ENCODE measurements at regions not wholly inside any gene's neighbourhood (a gene's known extent, or its start where the extent isn't known, plus 50 kb on each side); places are given as distances from the start of the nearest gene placed in this dataset.
"Not testable (repeated sequence)": the region's sequence is repeated elsewhere in the genome, so short reads cannot be mapped to it uniquely, and the experiment has no call there.

DNA sequence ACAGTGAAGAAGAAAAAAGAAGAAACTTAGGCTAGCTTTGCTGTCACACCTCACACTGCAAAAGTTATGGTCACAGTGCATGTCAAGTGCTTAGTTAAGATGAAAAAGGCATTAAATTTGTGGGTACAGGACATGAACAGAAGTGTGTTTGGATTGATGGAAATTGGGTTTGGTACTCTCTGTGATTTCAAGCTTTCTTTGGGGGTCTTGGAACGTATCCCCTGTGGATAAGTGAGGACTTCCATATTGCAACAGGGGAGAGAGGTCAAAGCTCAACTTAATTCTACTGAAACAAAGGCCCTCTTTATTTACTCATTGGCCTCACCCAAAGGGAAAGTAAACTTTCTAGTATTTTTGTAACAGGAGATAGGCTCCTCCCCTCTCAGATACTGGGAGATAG lies 138.3 kb upstream of the FUT9 start:
- DNase-seq: no peak

DNA sequence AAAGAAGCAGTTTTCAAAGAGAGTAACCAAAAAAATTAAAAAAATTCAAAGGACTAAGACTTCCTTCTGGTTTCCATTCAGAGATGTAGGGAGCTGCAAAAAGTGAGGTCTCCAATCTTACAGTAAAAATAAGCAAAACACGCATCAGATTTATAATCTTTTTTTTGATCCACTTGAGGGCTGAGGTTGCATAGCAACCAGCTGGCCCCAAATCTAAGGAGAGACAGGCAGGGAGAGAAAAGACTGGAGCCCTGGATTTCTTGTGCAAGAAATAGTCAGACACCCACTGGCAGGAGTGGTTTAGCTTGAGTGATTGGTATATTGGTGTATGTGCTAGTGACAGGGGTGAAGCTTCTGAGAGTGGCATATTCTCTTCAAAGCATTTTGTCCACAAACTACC lies 135.9 kb upstream of the FUT9 start:
- no peak for DNase-seq

DNA sequence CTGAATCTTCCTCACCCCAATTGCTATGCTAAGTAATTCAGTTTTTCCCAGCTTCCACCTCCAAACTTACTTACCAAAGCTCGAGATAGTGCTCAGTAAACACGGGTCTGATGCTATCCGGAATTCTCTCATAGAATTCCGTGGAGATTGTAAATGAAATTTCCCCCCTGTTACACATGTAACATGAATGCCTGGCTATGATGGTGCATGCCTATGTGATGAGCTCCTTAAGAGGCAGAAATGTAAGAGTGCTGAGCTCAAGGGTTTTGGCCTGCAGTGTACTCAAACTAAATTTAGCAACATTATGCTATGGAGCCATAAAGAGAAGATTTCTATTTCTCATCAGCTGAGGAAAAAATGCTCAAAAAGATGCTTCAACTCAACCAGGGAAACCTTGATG lies 133.4 kb upstream of the FUT9 start:
- no peak for DNase-seq

DNA sequence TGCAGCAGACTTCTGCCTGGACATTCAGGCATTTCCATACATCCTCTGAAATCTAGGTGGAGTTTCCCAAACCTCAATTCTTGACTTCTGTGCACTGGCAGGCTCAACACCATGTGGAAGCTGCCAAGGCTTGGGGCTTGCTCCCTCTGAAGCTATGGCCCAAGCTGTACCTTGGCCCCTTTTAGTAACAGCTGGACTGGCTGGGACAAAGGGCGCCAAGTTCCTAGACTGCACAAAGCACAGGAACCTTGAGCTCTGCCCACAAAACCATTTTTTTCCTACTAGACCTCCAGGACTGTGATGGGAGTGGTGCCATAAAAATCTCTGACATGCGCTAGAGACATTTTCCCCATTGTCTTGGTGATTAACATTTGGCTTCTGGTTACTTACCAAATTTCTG lies 127.1 kb upstream of the FUT9 start:
- not testable (repeated sequence) for DNase-seq

DNA sequence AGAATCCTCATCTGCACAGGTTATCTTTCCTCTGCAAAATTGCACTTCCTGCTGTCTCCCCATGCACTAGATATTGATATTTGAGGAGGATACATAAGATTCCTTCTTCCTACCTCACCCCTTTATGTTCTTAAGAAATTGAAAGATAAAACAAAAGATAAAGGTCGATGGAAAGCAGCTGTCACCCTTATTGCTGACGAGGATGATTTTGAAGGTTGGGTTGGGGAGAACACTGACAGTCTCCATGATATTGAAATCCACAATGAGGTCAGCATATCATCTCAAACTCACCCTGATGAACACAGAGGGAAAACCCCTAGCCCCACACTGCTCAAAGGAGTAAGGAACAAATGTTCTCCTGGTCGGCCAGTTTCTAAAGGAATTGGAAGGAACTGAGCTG lies 110.6 kb upstream of the FUT9 start:
- DNase-seq: no peak

DNA sequence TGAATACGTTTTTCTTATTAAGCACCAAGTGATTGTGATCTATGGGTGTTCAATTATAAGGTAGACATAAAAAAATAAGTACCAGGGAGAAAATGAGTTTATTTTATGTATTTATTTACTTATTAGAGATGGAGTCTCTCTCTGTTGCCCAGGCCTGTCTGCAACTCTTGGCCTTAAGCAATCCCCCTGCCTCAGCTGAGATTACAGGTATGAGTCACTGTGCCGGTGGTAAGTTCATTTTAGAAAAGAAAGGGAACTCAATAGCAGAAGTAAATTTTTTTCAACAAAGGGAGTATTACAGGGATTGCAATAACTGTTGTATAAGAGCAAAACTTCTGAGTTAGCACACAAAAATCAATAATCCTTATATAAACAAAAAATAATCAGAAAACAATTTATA lies 98.7 kb upstream of the FUT9 start:
- no peak for DNase-seq

DNA sequence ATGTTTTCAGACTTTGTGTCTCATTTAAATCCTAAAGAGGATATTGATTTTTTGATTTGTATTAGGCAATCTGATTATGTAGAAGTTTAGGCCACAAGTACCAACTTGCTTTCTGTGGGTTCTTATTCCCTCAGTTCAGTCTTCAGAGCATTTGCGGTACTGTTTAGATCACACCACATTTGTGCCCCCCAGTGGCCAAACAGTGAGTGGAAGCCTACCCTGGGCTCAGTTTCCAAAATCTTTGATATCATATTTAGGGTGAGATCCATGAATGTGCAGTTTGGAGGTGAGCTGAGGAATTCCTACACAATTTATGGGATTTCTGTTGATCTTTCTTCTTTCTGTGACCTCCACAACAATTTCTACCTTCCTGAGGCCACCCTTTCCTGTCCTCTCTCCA lies 92.3 kb upstream of the FUT9 start:
- no peak for DNase-seq

DNA sequence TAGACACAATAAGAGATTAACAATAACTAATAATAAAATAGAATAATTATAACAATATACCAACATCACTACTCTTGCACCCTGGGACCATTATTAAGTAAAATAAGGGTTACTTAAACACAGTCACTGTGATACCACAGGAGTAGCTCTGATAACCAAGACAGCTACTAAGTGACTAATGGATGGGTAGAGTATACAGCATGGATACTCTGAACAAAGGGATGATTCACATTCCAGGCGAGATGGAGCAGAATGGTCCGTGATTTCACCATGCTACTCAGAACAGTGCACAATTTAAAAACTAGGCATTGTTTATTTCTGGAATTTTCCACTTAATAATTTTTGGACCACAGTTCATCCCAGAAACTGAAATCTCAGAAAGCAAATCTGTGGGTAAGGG lies 80.0 kb upstream of the FUT9 start:
- no peak for DNase-seq

DNA sequence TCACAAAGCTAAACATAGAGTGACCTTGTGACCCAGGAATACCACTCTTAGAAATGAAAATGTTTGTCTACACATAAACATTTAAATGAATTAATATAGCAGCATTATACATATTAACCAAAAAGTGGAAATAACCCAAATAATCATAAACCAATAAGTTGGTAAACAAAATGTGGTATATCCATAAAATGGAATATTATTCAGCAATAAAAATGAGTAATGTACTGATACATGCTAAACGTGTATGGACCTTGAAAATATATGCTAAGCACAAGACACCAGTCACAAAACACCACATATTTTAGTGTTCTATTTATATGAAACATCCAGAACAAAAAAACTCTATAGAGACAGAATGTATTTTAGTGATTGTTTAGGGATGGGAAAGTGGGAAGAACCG lies 68.9 kb upstream of the FUT9 start:
- DNase-seq: no peak

DNA sequence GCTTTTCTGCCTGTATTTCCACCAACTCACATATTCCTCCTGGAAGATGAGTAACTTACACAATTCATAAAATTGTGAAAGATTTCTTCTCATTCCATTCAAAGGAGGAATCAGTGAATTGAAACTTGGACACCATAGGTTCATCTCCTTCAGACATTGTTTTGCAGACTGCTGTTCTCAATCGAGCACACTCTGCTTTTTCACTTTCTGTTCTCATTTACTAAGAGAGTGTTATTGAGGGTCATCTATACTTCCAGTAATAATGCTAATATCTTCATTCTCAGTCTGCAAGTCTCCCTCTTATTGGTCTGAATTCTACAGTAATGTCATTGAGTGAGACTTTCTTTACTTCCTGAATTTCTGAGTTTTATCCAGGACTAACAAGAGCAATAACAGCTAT lies 67.5 kb upstream of the FUT9 start:
- no peak for DNase-seq

DNA sequence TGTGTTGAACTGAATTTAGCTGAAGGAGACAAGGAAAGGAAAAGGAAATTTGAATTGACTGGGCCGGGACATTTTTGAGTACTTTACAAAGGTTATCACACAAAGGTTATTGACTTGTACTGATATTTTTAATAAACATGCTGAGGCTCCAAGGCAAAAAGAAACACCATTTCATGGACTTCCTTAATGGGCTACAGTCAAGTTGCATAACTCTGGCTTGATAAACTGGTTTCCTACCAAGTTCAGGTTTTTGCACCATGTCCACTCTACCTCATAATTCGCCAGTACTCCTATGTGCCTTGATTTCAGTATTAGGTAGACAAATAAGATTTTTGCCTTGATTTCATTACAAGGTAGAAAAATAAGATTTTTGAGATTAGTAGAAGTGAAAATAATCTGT lies 65.8 kb upstream of the FUT9 start:
- DNase-seq: no peak

DNA sequence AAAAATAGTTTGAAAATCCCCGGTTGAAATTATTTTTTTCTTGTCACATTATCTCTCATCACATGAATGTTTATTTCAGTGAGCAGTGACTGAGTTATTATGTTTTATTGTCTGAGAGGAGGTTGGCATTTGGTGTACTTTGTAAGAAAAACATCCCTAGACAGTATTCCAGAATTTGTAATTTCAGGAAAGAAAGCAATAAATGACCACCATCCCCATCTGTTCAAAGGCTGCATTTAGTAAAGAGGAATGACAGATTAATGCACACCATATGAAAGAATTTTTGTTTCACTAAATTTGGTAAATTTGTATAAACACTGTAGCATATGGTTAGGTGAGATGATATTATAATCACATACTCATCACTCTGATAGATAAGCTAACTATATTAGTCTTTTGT lies 57.1 kb upstream of the FUT9 start:
- DNase-seq: no peak

DNA sequence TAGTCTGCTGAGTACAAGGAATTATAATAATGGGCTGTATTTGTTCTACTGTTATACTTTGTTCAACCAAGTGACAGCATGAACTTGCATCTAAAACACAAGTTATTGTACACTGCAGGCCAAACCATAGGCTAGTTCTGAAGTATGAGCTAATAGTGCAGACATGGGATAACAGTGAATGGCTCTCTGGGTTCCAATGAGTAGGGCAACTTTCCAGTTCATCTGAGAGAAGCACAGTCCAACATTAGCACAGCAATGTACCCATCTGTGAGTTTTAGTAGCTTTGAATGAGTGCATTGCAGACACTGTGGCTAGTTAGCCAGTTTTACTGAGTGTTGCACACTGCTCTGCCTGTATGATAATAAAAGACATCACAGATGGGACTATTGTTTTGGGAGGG lies 56.5 kb upstream of the FUT9 start:
- DNase-seq: no peak

All from NCI-H187 treated with DMSO at 0.1 percent for 48 hours (cell line).